GM19328 (cell line): ENCODE measurements at regions not wholly inside any gene's neighbourhood (a gene's known extent, or its start where the extent isn't known, plus 50 kb on each side); places are given as distances from the start of the nearest gene placed in this dataset.

Experiments used
- ATAC-seq: cut with Tn5 transposase; IDR thresholded peaks from one replicate; pipeline ENCODE4 v1.9.1; 2021; ENCODE audit warnings: mild to moderate bottlenecking, moderate library complexity; ENCODE audit not compliant: unreplicated experiment

DNA sequence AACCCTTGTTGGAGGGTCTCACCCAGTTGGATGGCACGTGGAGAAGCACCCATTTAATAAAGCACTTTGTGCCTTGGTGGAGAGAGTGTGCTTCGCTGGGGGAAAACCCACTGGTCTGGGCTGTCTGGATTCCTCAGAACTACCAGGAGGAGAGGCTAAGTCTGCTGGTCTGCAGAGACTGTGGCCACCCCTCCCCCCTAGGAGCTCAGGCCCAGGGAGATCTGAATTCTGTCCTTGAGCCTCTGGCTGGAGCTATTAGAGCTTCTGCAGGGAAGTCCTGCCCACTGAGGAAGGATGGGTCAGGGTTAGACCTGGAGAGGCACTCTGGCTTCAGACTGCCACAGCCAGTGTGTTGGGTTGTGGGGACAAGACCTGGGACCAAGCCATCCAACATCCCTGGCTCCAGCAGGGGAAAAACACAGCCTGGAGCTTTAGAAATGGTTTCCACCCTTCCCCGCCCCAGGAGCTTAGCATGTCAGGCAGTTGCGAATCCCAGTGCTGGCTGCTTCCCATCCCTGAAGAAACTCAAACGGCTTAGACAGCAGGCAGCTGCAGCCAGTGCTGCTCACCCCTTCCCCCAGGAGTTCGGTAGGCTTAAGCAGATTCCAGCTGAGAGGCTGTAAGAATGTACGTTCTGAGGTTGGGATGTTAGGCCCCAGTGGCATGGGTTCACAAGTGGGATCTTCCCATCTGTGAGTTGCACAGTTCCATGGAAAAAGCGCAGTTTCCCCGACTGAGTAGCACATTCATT, 288.3 kb downstream of the TGFB2 start:
- ATAC-seq = no peak

DNA sequence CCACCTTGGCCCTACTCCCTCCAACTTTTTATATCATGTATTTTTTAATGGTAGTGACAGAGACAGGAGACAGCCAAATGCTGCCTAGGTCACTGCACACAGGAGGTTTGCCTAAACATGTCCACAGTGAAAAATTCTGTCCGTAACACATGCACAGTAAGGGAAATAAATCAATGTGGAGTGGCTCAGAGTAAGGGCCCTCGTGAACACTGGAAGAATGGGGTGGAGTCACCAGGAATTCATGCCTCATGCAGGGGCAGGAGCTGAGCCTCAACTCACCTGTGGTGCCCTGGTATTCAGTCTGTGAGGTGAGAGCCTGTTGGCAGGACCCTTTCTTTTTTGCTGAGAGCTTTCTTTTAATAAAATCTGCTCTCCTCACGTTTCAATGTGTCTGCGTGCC, 289.1 kb downstream of the TGFB2 start:
- no peak for ATAC-seq

DNA sequence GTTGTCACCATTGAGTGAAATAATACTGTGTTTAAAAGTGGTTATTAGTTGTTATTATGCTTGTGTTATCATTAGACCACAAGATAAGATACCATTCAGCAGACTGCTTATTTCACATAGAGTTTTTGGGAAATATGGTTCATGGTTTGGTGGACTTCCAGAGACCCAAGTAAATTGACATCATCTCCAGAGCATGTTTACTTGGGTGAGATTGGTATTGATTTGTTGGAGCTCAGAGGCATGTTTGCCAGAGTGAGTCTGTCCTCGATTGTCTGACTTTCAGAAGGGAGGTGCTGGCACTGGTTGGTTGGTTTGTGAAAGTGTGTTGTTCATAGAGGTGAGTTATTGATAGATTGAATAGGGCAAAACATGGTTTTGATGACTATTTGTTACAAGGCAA, 291.4 kb downstream of the TGFB2 start:
- no peak for ATAC-seq

DNA sequence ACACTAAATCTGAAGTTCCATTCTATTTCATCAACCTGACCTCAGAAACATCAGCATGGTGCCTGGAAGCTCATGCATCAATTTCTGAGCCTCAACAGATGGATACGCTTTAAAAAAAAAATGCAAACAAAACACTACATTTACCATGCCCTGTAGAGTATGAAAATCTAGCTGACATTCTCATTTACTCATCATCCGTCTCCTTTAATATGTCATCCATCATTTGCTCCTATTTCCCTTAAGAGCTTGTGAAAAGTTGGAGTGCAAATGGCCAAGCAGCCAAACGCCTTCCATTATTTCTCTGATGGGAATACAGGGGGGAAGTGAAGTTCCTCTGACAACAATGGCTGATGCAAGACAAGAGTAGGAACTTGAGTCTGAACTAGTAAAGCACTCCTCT, 295.0 kb downstream of the TGFB2 start:
- ATAC-seq = no peak

DNA sequence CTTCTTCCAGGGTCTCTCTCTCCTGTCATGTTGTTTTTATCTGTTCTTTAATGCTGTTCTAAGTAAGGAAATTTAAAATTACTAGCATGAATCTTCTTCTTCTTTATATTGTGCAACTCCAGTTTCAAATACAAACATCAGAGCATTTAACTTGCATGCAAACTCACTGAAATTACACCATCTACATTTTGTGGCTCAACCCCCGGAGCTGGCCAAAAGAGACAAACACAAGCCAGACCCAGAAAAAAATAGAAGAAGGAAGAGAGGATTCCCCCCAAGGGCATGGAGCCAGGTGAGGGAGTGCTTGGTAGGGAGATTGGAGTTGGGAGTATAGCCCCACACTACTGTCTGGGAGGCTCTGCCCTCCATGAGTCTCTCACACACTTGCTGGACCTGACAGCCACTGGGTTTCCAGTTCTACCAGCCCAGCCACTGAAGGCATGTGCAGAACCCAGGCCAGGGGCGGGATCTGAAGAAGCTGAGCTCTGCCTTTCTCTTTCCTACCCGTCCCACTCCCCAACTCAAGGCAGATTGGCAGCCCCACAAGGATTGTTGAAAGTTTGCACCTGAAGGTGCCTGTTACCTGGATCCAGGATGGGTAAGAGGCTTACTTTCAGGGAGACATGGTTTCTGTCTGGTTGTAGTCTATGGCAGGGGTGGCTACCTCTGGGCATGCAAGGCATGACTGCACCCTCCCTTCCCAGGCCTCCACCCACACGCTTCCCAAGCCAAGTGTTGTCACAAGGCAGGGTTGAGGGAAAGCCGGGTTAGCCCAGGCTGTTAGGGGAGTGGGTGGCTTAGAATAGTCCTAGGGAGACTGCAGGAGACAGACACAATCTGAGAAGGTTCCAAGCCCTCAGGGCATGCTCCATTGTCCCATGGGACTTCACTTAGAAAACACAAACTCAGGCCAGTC, 297.2 kb downstream of the TGFB2 start:
- no peak for ATAC-seq

DNA sequence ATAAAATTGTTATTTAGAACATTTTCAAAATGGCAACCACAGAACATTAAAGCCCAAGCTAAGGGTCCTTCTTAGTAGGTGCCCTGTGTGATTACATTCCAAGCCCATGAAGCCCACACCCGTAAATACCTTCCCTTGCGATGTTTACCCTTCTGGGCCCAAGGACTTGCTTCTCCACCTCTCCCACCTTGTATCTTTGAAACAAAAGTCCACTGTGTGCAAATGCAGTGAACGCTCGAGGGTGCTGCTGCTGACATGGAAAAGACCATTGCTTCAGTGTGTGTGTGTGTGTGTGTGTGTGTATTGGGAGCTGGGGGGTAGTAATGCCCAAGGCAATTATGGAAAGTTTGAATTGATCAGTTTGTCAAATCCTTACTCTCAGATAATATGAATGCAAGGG, 298.1 kb downstream of the TGFB2 start:
- no peak for ATAC-seq

DNA sequence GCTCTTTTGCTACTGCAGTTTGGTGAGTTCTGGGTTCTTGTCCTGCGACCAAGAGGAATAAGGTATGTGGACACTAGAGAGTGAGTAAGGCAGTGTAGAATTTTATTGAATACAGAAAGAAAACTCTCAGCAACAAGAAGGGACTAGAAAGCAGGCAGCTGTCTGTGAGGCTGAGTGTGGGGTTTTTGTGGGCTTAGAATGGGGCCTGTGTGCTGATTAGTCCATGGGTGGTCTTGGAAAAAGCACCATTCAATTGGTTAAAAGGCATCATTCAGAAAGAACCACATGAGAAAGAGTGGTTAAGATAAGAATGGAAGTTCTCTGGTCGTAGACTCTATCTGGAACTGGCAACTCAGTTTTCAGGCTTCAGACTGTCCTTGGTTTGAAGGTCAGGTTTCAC, 298.8 kb downstream of the TGFB2 start:
- no peak for ATAC-seq

DNA sequence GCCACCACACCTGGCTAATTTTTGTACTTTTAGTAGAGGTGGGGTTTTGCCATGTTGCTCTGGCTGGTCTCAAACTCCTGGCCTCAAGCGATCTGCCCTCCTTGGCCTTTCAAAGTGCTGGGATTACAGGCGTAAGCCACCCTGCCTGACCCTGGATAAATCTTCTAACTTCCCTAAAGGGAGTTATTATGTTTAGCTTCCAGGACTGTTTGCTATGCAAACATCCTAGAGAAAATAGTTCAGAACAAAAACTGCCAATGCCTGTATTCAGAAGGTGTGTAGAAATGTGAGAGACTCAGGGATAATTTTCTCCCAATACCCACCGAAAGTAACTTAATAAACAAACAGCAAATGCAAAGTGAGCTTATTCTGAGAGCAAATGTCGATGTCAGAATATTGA, 301.2 kb downstream of the TGFB2 start:
- no peak for ATAC-seq

DNA sequence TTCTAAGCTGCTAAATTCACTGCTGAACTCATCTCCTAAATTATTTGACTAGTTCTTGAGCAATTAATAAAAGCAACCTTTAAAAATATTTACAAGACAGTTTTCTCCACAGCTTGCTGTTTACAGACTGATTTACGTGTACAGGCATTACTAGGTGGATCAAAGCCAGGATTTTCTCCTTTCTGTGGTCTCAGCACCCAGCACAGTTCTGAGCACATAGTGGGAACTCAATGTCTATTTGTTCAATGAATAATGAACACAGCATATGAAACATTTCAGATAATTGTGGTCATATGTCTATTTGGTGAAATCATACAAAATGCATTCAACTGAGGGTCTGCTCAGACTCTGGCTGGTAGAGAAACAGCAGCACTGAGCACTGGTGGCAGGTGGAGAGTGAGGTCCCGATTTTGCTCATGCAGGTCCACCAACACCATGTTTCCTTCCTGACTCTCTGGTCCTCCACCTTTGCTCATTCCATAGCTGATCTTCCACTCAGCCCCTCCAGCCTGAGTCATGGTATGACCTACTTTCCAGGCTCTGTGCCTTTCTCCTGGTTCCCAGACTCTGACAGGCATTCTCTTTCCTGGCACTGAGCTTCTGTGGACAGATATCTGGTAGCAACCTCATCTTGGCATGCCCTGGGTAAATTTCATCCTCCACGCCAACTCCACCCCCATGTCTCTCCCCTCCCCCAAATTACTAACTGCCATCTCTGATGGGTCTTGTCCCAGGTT, 311.3 kb downstream of the TGFB2 start:
- ATAC-seq = no peak

DNA sequence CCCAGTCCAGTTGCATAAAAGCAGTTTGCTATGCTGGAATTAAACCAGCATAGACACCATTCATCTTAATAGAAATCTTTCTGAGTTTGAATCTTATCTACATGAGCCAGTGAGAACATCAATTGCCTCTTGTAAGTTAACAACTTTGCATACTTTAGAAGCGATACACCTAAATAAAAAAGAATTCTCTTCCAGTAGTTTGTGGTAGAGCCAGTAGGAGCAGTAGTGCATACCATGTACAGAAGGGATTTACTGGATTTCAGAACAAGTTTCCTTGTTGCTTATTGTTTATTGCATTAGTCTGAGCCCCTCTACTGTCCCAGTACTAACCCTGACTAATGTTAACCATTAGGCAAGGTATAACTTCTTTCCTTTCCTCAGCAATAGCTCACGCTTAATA, 313.1 kb downstream of the TGFB2 start:
- ATAC-seq = no peak

DNA sequence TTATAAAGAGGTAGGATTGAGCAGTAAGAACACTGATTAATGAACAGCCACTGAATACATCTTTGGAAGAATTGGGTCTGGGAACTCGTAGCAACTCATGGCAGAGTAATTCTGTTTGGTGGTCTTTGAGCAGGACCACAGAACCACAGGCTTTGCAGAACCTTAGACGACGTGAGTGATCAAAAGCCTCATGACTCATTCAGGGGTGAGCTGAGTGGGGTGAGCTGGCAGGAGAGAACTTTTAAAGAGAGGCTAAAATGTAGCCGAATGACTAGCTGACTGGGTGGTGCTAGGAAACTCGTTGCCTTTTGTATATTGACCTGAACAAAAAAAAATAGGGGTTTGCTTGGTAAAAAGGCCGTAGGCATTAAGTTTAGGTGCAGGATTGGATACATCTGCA, 313.8 kb downstream of the TGFB2 start:
- no peak for ATAC-seq

DNA sequence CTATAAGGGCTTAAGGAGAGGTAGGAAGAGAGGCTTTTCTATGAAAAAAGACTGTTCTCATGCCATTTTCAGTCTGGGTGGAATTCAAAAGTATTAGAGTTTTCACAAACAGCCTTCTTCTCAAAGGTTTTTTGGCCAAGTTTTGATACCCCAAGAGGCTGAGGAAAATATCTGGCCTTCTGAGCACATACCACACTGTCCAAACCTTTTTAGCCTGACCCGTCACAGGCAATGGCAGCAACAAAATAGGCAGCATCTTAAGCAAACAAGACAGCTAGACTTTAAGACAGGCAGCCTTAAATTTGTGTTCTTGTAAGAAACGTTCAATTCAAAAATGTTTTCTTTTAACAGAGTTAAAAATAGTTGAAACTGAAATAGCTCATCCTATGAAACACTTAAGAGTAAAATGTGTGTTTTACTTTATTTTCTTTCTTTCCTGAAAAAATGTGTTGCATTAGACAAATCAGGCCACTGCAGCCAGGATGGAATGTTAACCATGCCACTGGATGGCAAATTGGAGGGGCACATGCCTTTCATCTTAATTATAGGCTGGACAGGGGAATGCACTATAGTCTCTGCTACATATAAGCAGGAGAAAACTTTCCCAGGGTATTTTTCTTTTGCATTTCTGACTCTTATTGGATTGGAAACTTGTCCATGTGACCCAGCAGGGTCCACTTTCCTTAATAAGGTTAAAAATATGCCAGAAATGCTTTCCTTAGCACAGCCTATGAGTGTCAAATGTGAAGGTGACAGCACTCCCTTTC, 315.0 kb downstream of the TGFB2 start:
- ATAC-seq = no peak

DNA sequence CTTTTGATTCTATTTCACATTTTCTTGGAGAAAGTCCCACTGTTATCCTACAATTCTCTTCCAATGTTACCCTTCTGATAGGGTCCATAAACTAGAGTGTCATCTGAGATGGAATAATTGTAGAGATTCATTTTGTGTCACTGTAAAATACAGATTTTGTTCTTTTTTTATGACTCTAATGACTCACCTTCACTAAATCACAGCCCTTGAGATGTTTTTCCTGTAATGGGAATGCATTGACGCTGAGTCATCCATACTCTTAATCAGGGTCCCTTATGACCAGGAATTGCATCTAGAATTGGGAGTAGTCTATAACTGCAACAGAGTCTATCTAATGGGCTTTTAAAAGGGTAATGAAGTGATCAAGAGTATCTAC, 315.5 kb downstream of the TGFB2 start:
- ATAC-seq = no peak

DNA sequence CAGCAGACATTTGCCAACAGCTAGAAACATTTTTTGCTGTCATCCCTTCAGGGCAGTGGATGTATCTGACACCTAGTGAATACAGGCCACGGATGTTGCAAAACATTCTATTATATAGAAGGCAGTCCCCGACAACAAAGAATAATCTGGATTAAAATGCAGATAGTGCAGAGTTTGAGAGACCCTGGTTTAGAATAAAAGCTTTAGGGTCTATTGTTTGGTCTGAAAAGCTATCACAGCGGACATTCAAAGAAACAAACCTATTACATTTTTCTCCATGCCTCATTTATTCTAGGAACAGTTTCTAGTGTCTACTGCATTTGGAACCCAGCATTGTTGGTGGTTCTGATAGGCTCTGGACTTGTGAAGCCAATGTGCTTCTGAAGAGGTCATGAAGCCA, 316.3 kb downstream of the TGFB2 start:
- no peak for ATAC-seq

DNA sequence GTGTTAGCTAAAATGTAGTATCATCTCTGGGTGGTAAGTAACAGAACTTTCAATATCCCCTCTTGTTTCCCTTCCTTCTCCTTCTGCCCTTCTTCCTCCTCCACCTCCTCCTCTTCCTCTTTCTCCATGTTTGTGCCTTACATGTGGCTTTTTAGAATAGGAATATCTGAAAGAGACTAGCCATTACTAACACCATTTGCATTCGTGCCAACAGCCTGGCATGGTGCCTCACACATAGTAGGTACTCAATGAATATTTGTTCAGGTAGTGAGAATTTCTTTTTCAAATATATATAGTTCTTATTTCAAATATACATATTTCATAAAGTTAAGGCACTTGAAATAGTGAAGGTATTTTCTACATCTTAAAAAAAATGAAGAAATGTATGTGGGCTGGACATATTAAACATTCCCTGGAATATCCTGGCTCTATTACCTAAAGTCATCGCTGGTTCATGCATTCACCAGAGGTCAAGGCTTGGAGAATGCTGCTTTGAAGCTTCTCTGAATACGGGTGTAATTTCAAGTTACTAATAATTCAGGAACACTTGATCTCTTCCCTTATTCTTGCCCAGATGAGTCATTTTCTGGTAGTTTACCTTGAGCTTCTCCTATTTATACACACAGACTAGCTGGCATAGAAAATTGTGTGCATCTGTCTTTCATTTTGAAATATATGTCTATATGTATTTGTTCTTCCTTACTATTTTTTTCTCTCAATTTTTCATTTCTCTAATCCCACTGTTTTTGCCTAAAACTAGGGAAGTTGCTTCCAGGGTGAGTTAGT, 319.4 kb downstream of the TGFB2 start:
- ATAC-seq = no peak

DNA sequence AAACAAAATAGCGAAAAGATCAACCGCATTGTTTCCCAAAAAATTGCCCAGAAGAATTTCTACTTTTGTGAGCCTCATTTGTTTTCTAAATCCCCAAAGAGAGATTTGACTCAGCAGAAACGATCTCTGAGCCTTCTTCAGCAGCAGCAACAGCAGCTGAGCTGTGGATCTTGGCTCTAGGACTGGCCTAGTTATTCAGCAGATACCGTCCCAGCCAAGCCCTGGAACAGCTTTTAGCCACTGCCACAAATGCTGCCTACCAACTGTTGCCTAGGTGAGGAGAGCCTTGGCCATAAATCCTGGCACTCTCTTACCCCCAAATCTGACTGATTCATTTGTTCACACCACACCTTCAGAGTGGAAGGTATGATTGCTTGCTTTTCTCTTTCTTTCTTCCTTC, 320.1 kb downstream of the TGFB2 start:
- no peak for ATAC-seq

DNA sequence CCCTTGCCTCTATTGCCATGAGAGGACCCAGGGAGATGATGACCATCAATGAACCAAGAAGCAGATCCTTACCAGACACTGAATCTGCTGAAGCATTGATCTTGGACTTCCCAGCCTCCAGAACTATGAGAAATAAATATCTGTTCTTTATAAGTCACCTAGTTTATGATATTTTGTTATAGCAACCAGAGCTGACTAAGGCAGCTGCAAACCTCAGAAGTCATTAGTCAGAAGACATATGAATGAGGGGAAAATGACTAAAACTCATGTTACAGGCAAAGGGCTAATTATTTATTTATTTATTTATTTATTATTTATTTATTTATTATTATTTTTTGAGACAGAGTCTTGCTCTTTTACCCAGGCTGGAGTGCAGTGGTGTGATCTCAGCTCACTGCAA, 321.1 kb downstream of the TGFB2 start:
- ATAC-seq = no peak

DNA sequence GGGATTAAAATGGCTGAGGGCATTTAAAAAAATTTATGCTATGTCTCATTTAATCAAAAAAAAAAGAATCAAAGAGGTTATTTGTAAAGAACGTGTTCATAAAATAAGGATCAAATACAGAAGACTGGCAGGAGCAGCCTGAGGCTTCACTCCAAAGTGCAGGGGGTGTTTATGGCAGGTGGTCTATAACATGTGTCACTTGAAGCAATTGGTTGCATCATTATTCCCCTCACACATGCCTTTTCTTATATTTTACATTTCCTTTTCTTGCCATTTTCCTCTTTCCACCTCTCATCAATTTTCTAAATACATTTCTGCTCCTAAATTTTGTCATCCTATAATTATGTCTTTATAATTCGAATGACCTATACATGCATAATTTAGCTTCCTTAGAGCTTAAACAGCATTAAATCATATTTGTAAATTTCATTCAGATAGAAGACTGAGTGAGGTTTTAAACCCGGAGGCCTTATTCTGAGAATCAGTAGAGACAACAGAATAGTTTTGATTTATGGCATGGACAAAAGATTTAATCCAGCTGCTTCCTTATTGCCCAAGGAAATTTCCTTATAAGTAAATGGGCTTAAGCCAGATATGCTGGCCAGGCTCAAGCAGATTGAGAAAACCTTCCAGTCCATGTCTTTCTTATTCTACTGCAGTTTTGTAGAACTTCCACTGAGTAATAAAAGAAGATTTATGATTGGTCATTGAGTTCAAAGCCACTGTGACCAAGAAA, 322.8 kb downstream of the TGFB2 start:
- no peak for ATAC-seq

DNA sequence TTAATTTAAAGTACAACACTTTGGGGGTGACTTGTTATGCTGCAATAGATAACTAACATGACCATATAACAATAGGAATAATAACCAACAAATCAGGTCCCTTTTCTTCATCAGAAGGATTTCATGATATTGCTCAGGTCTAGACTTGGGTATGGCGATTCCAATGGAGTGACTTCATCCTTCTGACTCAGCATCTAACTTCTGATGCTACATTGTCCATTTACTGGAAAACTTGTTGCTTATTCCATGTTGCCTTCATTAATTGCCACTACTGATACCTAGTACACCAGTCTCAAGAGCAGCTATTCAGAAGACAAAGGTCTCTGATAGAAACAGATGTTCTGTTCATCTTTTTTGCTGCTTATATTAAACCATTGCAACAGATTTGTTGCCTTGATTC, 324.3 kb downstream of the TGFB2 start:
- no peak for ATAC-seq
